ENCODE measurements at regions not wholly inside any gene's neighbourhood (a gene's known extent, or its start where the extent isn't known, plus 50 kb on each side); places are given as distances from the start of the nearest gene placed in this dataset.

DNA sequence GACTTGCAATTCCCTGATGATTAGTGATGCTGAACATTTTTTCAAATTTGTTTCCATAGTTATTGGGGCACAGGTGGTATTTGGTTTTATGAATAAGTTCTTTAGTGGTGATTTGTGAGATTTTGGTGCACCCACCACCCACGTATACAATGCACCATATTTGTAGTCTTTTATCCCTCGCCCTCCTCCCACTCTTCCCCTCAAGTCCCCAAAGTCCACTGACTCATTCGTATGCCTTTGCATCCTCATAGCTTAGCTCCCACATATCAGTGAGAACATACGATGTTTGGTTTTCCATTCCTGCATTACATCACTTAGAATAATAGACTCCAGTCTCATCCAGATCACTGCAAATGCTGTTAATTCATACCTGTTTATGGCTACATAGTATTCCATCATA, 167.3 kb downstream of the MYLK4 start:
- Histone ChIP-seq H3K27ac (ENCODE audit: low read length) (no peak overlapping the region), H3K4me1 (ENCODE audit: control insufficient read depth, insufficient read depth, low read length) (no peaks in the 10 kb centered on the region), H3K36me3 (ENCODE audit: control insufficient read depth, insufficient read depth, low read length) (no peaks in the 10 kb centered on the region), H3K4me3 (ENCODE audit: low read depth in 2 of 2, low read length in 2 of 2) (no peak overlapping the region), H3K27me3 (ENCODE audit: control insufficient read depth, insufficient read depth, low read length) (no peaks in the 10 kb centered on the region), H3K9me3 (ENCODE audit: control insufficient read depth, insufficient read depth, low read depth, low read length) (no peaks in the 10 kb centered on the region)
- POLR2A ChIA-PET = no interaction called here
- DNase-seq (ENCODE audit: low read depth, low spot score) (no peak), ATAC-seq (no peak)
- intact Hi-C loops (cut with micrococcal nuclease; ENCODE audit: unreplicated experiment) = no loop called here
- in situ Hi-C loops (cut with HindIII; ENCODE audit: low pct_unique_long_range_greater_than_20kb, low sequenced_read_pairs) = no loop called here
- TF ChIP-seq, protein P1, sequence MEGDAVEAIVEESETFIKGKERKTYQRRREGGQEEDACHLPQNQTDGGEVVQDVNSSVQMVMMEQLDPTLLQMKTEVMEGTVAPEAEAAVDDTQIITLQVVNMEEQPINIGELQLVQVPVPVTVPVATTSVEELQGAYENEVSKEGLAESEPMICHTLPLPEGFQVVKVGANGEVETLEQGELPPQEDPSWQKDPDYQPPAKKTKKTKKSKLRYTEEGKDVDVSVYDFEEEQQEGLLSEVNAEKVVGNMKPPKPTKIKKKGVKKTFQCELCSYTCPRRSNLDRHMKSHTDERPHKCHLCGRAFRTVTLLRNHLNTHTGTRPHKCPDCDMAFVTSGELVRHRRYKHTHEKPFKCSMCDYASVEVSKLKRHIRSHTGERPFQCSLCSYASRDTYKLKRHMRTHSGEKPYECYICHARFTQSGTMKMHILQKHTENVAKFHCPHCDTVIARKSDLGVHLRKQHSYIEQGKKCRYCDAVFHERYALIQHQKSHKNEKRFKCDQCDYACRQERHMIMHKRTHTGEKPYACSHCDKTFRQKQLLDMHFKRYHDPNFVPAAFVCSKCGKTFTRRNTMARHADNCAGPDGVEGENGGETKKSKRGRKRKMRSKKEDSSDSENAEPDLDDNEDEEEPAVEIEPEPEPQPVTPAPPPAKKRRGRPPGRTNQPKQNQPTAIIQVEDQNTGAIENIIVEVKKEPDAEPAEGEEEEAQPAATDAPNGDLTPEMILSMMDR (IDR thresholded peaks at IDR 0.05) = no peak
- no peak for TF ChIP-seq SIN3A (IDR thresholded peaks at IDR 0.05; ENCODE audit: borderline replicate concordance, insufficient read depth, low read depth, low read length)
- CTCF ChIA-PET = interaction anchor here (0.7 kb wide), 1 partner anchor 50 kb away, joined by 3 read pairs; no protein-coding TSS in a partner anchor
- BruUV-seq (replicated peaks) = no TSS peak

DNA sequence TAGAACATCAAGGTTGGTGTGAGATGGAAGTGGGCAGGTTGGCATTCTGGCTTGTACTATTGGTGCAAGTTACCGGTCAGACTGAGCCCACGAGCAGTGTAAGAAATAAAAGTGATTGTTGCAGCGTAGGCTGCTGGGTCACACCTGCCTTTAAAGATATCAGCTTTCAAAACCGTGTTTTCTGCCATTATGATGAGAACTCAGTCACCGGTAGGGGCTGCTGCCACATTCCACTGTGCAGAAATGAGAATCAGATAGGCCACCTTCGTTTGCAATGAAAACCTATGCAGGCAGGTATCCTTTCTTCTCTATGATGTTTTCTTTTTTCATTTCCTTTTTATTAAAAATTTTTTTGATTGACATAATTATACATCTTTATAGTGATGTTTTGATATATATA, 168.5 kb downstream of the MYLK4 start:
- POLR2A ChIA-PET = no interaction called here
- intact Hi-C loops (cut with micrococcal nuclease; ENCODE audit: unreplicated experiment) = no loop called here
- TF ChIP-seq SIN3A (IDR thresholded peaks at IDR 0.05; ENCODE audit: borderline replicate concordance, insufficient read depth, low read depth, low read length) (no peak), TCF7L2 (IDR thresholded peaks at IDR 0.05; ENCODE audit: low read depth, low read length) (no peak), POLR2AphosphoS5 (IDR thresholded peaks at IDR 0.05; ENCODE audit: low read depth, low read length) (no peak)
- TF ChIP-seq, protein P2, sequence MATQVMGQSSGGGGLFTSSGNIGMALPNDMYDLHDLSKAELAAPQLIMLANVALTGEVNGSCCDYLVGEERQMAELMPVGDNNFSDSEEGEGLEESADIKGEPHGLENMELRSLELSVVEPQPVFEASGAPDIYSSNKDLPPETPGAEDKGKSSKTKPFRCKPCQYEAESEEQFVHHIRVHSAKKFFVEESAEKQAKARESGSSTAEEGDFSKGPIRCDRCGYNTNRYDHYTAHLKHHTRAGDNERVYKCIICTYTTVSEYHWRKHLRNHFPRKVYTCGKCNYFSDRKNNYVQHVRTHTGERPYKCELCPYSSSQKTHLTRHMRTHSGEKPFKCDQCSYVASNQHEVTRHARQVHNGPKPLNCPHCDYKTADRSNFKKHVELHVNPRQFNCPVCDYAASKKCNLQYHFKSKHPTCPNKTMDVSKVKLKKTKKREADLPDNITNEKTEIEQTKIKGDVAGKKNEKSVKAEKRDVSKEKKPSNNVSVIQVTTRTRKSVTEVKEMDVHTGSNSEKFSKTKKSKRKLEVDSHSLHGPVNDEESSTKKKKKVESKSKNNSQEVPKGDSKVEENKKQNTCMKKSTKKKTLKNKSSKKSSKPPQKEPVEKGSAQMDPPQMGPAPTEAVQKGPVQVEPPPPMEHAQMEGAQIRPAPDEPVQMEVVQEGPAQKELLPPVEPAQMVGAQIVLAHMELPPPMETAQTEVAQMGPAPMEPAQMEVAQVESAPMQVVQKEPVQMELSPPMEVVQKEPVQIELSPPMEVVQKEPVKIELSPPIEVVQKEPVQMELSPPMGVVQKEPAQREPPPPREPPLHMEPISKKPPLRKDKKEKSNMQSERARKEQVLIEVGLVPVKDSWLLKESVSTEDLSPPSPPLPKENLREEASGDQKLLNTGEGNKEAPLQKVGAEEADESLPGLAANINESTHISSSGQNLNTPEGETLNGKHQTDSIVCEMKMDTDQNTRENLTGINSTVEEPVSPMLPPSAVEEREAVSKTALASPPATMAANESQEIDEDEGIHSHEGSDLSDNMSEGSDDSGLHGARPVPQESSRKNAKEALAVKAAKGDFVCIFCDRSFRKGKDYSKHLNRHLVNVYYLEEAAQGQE (IDR thresholded peaks at IDR 0.05; ENCODE audit: insufficient read depth in 1 of 2, low read depth in 2 of 2, low read length in 1 of 2) = no peak
- TF ChIP-seq, protein P1 (IDR thresholded peaks at IDR 0.05) = no peak
- Histone ChIP-seq H3K9me3 (ENCODE audit: control insufficient read depth, insufficient read depth, low read depth, low read length) (no peaks in the 10 kb centered on the region), H3K4me3 (ENCODE audit: low read depth in 2 of 2, low read length in 2 of 2) (no peak overlapping the region), H3K36me3 (ENCODE audit: control insufficient read depth, insufficient read depth, low read length) (no peaks in the 10 kb centered on the region), H3K27me3 (ENCODE audit: control insufficient read depth, insufficient read depth, low read length) (no peaks in the 10 kb centered on the region), H3K4me1 (ENCODE audit: control insufficient read depth, insufficient read depth, low read length) (no peaks in the 10 kb centered on the region), H3K27ac (ENCODE audit: low read length) (no peak overlapping the region)
- no TSS peak for BruUV-seq (replicated peaks)
- CTCF ChIA-PET = no interaction called here
- no peak for DNase-seq (ENCODE audit: low read depth, low spot score)
- in situ Hi-C loops (cut with HindIII; ENCODE audit: low pct_unique_long_range_greater_than_20kb, low sequenced_read_pairs) = no loop called here
- ATAC-seq = no peak

DNA sequence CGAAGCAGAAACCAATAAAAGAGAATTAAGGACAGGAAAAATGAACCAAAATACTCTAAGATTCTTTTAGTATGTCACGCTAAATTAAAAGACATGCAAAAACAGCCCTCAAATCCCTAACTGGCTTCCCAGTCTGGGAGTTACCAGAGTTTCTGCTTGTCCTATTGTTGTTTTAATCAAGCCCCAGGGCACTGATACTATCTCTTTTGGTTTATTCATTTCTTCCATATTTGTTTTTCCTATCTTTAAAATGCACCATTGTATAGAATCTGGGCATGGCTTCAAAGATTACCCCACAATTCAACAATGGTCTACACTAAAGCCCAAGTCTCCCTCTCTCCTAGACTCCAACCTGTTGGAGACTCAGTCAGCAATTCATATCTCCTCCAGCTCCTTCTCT, 169.1 kb downstream of the MYLK4 start:
- TF ChIP-seq SIN3A (IDR thresholded peaks at IDR 0.05; ENCODE audit: borderline replicate concordance, insufficient read depth, low read depth, low read length) (no peak), POLR2AphosphoS5 (IDR thresholded peaks at IDR 0.05; ENCODE audit: low read depth, low read length) (no peak), TCF7L2 (IDR thresholded peaks at IDR 0.05; ENCODE audit: low read depth, low read length) (no peak)
- TF ChIP-seq, protein P2 (IDR thresholded peaks at IDR 0.05; ENCODE audit: insufficient read depth in 1 of 2, low read depth in 2 of 2, low read length in 1 of 2) = no peak
- TF ChIP-seq, protein P1 (IDR thresholded peaks at IDR 0.05) = no peak
- DNase-seq (ENCODE audit: low read depth, low spot score) (no peak), ATAC-seq (no peak)
- Histone ChIP-seq H3K36me3 (ENCODE audit: control insufficient read depth, insufficient read depth, low read length) (no peaks in the 10 kb centered on the region), H3K27ac (ENCODE audit: low read length) (no peak overlapping the region), H3K27me3 (ENCODE audit: control insufficient read depth, insufficient read depth, low read length) (no peaks in the 10 kb centered on the region), H3K4me1 (ENCODE audit: control insufficient read depth, insufficient read depth, low read length) (no peaks in the 10 kb centered on the region), H3K4me3 (ENCODE audit: low read depth in 2 of 2, low read length in 2 of 2) (no peak overlapping the region), H3K9me3 (ENCODE audit: control insufficient read depth, insufficient read depth, low read depth, low read length) (no peaks in the 10 kb centered on the region)
- BruUV-seq (replicated peaks) = no TSS peak
- intact Hi-C loops (cut with micrococcal nuclease; ENCODE audit: unreplicated experiment) = no loop called here
- in situ Hi-C loops (cut with HindIII; ENCODE audit: low pct_unique_long_range_greater_than_20kb, low sequenced_read_pairs) = no loop called here
- POLR2A ChIA-PET = no interaction called here
- CTCF ChIA-PET = no interaction called here

All from Panc1 (cell line).